ENCODE measurements at regions not wholly inside any gene's neighbourhood (a gene's known extent, or its start where the extent isn't known, plus 50 kb on each side); places are given as distances from the start of the nearest gene placed in this dataset.
"Not testable (repeated sequence)": the region's sequence is repeated elsewhere in the genome, so short reads cannot be mapped to it uniquely, and the experiment has no call there.

GRCh38 chr12:107144441-107144840, 51.1 kb upstream of the CRY1 start:
- in situ Hi-C loops (cut with HindIII; ENCODE audit: low sequenced_read_pairs): loop anchor here (25.0 kb wide), 1 partner anchor 268 kb away; no protein-coding TSS in a partner anchor

DNA sequence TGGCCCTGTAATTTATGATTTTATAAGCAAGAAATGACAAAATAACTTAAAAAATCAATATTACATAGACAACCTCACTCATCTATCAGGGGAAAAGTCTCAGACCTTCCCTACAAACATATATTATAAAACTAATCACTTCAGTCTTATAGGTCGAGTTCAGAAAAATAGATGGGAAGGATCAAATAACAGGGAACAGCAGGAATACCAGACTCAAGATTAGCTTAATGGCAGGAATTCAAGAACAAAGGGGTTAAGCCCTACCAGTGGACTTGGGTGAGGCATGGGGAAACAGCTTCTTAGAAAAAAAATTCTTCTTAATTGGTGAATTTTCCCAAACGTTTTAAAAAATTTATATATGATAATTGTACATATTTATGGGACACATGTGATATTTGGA, 51.6 kb upstream of the CRY1 start:
- in situ Hi-C loops (cut with HindIII; ENCODE audit: low sequenced_read_pairs): loop anchor here (25.0 kb wide), 1 partner anchor 267 kb away; no protein-coding TSS in a partner anchor

- in situ Hi-C loops (cut with HindIII; ENCODE audit: low sequenced_read_pairs): loop anchor here (25.0 kb wide), 1 partner anchor 267 kb away; no protein-coding TSS in a partner anchor
Observed at GRCh38 chr12:107145397-107145796, 52.0 kb upstream of the CRY1 start.

GRCh38 chr12:107148107-107148506, 54.8 kb upstream of the CRY1 start:
- in situ Hi-C loops (cut with HindIII; ENCODE audit: low sequenced_read_pairs): loop anchor here (25.0 kb wide), 1 partner anchor 264 kb away; no protein-coding TSS in a partner anchor

DNA sequence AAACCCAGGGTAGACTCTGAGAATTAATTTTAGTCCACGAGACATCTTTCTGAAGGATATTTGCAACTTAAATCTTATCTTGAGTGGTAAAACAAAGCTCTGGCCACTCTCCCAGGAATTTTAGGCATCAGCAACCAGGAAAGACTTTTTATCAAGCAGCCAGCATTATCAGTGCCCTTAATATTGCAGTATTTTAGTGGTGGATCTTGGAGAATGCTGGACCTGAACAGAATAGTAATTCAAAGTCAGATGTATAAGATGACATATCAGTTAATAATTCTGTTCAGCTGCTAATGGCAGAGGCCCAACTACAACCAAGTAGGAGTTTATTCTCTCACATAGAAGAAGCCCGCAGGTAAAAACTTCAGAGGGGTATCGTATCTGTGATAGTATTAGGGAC, 59.0 kb upstream of the CRY1 start:
- in situ Hi-C loops (cut with HindIII; ENCODE audit: low sequenced_read_pairs): loop anchor here (10.0 kb wide), 1 partner anchor 72 kb away; no protein-coding TSS in a partner anchor

- in situ Hi-C loops (cut with HindIII; ENCODE audit: low sequenced_read_pairs): loop anchor here (10.0 kb wide), 1 partner anchor 65 kb away; no protein-coding TSS in a partner anchor
Observed at GRCh38 chr12:107159384-107159900, 66.1 kb upstream of the CRY1 start.

DNA sequence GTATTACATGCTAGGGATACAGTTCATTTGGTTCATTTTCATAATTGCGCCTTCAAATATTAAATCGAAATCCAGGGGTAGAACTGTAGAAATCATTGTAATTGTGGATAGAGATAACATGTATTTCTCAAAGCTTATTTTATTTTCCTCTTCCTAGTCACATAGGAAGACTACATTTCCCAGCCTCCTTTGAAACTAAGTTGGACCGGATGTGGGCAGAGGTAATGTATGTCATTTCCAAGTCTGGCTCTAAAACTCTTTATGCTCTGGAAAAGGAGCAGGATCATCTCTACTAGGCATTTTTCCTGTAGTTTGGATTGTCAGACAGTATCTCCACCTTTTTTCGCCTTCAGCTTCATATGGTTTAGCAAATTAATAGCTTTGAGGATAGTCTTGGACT, 70.1 kb upstream of the CRY1 start:
- in situ Hi-C loops (cut with HindIII; ENCODE audit: low sequenced_read_pairs): no loop called here

DNA sequence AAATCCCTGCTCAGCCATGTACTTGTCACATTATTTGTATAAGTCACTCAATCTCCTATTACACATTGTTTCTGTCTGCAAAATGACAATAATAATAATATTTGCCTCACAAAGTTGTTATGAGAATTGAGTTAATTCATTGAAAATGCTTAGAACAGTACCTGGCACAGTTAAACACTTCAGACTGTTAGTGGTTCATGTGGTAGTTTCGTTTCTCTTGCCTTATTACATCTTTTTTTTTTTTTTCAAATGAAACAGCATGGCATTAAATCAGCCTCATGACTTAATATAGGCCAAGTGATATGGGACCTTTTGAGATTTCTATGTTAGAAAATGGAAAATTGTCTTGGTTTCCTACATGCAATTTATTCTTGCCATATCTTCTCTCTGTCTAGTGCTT, 71.0 kb upstream of the CRY1 start:
- in situ Hi-C loops (cut with HindIII; ENCODE audit: low sequenced_read_pairs): no loop called here

DNA sequence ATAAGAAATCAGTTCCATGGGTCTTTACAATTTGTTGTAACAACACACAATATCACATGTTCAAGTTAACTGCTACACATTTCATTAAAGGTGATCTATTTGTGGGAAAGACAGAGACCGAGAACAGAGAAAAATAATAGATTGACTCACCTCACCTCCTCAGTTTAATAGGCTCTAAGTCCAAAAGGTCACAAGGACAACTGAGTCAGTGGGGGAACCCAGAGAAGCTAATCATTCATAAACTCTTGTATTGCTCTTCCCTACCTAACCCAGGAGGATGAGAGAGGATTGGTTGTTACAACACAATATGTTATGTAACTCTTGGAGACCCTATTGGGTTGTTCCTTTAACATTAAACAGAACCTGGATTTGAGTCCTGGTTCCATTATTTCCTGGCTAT, 72.2 kb upstream of the CRY1 start:
- in situ Hi-C loops (cut with HindIII; ENCODE audit: low sequenced_read_pairs): no loop called here

GRCh38 chr12:107167756-107168155, 74.4 kb upstream of the CRY1 start:
- in situ Hi-C loops (cut with HindIII; ENCODE audit: low sequenced_read_pairs): no loop called here

DNA sequence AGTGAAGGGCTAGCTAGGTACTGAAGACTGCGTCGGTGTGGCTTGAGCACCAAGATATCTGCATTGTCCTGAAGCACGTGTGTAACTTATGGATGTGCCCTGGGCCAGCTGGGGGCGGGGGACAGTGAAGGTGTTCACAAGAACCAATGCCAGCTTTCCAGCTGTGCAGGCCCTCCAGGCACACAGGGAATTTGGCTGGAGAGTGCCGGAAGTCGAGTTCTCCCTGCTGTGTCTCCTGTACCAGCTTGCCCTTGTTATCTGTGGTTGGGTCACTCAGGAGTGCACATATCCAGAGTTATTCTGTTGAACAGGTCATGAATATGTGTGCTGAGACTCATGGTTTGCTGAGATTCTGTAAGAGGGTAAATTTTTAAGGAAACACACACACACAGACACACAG, 75.9 kb upstream of the CRY1 start:
- in situ Hi-C loops (cut with HindIII; ENCODE audit: low sequenced_read_pairs): no loop called here

DNA sequence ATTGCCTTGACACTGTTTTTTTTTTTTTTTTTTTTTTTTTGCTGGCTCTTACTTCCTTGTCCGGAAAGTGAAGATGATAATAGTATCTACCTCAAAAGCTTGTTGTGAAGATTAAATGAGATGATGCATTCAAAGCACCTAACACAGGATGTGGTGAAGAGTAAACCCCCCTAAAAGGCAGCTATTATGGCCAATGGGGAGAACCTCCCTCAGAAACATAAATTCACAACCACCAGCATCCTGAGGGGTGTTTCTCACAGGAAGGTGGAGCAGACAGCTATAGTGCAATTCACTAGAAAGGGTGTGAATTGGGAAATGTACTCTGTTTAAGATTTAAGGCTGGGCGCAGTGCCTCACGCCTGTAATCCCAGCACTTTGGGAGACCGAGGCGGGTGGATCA, 85.4 kb upstream of the CRY1 start:
- in situ Hi-C loops (cut with HindIII; ENCODE audit: low sequenced_read_pairs): no loop called here

- in situ Hi-C loops (cut with HindIII; ENCODE audit: low sequenced_read_pairs): no loop called here
Observed at GRCh38 chr12:107179871-107180270, 86.5 kb upstream of the CRY1 start.

DNA sequence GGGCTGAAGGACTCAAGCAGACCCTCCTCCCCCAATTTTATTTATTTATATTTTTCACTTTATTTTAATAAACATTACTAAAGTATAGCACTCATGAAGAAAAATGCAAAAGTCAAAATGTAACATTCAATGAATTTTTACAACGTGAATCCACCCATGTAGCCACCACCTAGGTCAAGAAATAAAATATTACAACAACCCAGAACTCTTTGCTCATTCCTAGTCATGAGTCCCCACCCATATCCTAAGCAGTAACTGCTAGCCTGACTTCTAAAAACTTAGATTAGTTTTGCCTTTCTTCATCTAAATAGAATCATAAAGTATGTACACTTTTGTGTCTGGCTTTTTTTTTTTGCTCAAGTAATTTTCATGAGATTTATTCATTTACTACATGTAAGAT, 86.9 kb upstream of the CRY1 start:
- in situ Hi-C loops (cut with HindIII; ENCODE audit: low sequenced_read_pairs): no loop called here

GRCh38 chr12:107184359-107184930, 91.1 kb upstream of the CRY1 start:
- in situ Hi-C loops (cut with HindIII; ENCODE audit: low sequenced_read_pairs): no loop called here

DNA sequence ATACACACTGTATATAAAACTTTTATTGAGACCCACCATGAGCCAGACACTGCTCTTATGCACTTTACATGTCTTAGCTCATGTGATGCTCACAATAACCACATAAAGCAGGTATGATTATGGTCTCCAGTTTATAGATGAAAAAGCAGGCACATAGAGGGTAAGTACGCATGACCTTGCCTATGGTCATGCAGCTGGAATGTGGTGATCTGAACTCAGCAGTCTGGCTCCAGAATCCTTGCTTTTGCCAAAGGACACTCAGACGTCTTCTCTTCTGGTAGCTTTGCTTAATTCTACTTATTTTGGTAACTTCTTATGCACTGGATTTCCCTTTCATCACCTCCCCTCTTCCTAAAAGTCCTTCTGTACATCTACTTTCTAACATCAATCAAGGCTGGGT, 103.3 kb upstream of the CRY1 start:
- in situ Hi-C loops (cut with HindIII; ENCODE audit: low sequenced_read_pairs): no loop called here

DNA sequence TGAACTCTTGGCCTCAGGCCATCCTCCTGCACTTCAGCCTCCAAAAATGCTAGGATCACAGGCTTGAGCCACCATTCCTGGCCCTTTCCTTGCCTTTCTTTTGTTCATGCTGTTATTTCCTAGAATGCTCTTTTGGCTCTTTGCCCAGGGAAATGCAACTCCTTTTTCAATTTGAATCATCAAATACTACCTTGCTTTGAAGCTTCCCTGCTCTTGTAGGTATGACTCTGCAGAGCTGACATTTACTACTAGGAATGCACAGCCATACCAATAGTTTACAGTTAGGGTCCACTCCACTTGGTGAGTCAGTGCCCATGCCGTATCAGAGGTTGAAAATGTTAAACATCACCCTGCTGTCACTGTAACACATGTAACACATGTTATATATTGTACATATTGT, 107.0 kb upstream of the CRY1 start:
- in situ Hi-C loops (cut with HindIII; ENCODE audit: low sequenced_read_pairs): no loop called here

GRCh38 chr12:107207931-107208525, 114.7 kb upstream of the CRY1 start:
- in situ Hi-C loops (cut with HindIII; ENCODE audit: low sequenced_read_pairs): no loop called here

GRCh38 chr12:107209700-107210099, 116.4 kb upstream of the CRY1 start:
- in situ Hi-C loops (cut with HindIII; ENCODE audit: low sequenced_read_pairs): not testable (repeated sequence)

GRCh38 chr12:107214373-107214773, 121.0 kb upstream of the CRY1 start:
- in situ Hi-C loops (cut with HindIII; ENCODE audit: low sequenced_read_pairs): not testable (repeated sequence)

DNA sequence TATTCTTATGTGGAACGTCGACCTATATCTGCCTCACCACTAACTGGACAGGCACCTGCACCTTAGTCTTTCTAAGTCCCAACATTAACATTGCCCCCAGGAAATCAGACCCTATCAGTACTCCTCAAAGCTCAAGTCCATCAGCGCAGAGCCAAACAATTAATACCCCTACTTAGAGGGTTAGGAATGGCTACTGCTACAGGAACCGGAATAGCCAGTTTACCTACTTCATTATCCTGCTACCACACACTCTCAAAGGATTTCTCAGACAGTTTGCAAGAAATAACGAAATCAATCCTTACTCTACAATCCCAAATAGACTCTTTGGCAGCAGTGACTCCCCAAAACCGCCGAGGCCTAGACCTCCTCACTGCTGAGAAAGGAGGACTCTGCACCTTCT, 123.1 kb upstream of the CRY1 start:
- in situ Hi-C loops (cut with HindIII; ENCODE audit: low sequenced_read_pairs): not testable (repeated sequence)

DNA sequence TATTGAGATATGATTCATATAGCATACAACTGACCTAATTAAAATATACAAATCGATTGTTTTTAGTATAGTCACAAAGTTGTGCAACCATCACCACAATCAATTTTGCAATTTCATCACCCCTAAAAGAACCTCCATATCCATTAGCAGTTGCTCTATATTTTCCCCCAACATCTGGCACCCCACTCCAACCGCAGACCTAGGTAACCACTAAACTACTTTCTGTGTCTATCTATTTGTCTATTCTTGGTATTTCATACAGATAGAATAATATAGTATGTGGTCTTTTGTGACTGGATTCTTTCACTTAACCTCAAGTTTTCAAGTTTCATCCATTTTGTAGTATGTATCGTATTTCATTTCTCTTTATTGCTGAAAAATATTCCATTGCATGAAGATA, 126.0 kb upstream of the CRY1 start:
- in situ Hi-C loops (cut with HindIII; ENCODE audit: low sequenced_read_pairs): no loop called here

All from endothelial cell of hepatic sinusoid (primary cell).